LNCAP (cell line): ENCODE measurements at regions not wholly inside any gene's neighbourhood (a gene's known extent, or its start where the extent isn't known, plus 50 kb on each side); places are given as distances from the start of the nearest gene placed in this dataset.

ENCODE experiments used
- CTCF ChIP-seq: fragments of 450-650 bp; IDR thresholded peaks from 2 replicates; pipeline ENCODE4 v1.5.1; 2017; ENCODE audit warnings: mild to moderate bottlenecking

GRCh38 chrX:115912372-115912897 lies 258.1 kb upstream of the AGTR2 start:
- peak; percentile 32; the same call in 1 of the 2 replicates for TF ChIP-seq CTCF

- no peak for TF ChIP-seq CTCF
Measured at GRCh38 chrX:115913575-115913974, 257.0 kb upstream of the AGTR2 start.

- TF ChIP-seq CTCF: no peak
Measured at GRCh38 chrX:115929480-115929879, 241.1 kb upstream of the AGTR2 start.

GRCh38 chrX:115936008-115936407 lies 234.5 kb upstream of the AGTR2 start:
- no peak for TF ChIP-seq CTCF

- no peak for TF ChIP-seq CTCF
Measured at GRCh38 chrX:115939070-115939469, 231.5 kb upstream of the AGTR2 start.

- no peak for TF ChIP-seq CTCF
Measured at GRCh38 chrX:115939636-115940160, 230.8 kb upstream of the AGTR2 start.

- no peak for TF ChIP-seq CTCF
Measured at GRCh38 chrX:115940348-115940747, 230.2 kb upstream of the AGTR2 start.

GRCh38 chrX:115940888-115941332 lies 229.6 kb upstream of the AGTR2 start:
- peak; percentile 45; the same call in 1 of the 2 replicates for TF ChIP-seq CTCF
